ENCODE measurements at regions not wholly inside any gene's neighbourhood (a gene's known extent, or its start where the extent isn't known, plus 50 kb on each side); places are given as distances from the start of the nearest gene placed in this dataset.

- H3K4me2 ChIP-seq (ENCODE audit: extremely low read depth, insufficient read depth, low read length) = no peak overlapping the region
- TF ChIP-seq, protein P1, sequence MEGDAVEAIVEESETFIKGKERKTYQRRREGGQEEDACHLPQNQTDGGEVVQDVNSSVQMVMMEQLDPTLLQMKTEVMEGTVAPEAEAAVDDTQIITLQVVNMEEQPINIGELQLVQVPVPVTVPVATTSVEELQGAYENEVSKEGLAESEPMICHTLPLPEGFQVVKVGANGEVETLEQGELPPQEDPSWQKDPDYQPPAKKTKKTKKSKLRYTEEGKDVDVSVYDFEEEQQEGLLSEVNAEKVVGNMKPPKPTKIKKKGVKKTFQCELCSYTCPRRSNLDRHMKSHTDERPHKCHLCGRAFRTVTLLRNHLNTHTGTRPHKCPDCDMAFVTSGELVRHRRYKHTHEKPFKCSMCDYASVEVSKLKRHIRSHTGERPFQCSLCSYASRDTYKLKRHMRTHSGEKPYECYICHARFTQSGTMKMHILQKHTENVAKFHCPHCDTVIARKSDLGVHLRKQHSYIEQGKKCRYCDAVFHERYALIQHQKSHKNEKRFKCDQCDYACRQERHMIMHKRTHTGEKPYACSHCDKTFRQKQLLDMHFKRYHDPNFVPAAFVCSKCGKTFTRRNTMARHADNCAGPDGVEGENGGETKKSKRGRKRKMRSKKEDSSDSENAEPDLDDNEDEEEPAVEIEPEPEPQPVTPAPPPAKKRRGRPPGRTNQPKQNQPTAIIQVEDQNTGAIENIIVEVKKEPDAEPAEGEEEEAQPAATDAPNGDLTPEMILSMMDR (conservative IDR thresholded peaks at IDR 0.05 in 1 of 2, IDR thresholded peaks at IDR 0.05 in 1 of 2; ENCODE audit: low read depth in 1 of 2, low read length in 2 of 2) = no peak
- no peak for TF ChIP-seq EZH2 (IDR thresholded peaks at IDR 0.05; ENCODE audit: low read length, missing control alignments)
- H3K27me3 ChIP-seq (ENCODE audit: control insufficient read depth, insufficient read depth, low read length) = no peaks in the 10 kb centered on the region
- no peaks in the 10 kb centered on the region for H3K79me2 ChIP-seq (ENCODE audit: control insufficient read depth, insufficient read depth, low read length)
- DNase-seq (ENCODE audit: low read depth in 2 of 2) = no peak
- no peaks in the 10 kb centered on the region for H4K20me1 ChIP-seq (ENCODE audit: control insufficient read depth, extremely low read depth, insufficient read depth, low read length)
- H3K4me1 ChIP-seq (ENCODE audit: control insufficient read depth, extremely low read depth, insufficient read depth, low read length) = no peaks in the 10 kb centered on the region
- H3K9ac ChIP-seq (ENCODE audit: insufficient read depth, low read length) = no peak overlapping the region
- no peak overlapping the region for H3K4me3 ChIP-seq (replicated peaks in 1 of 4; ENCODE audit: control extremely low read depth in 1 of 4, insufficient read depth in 1 of 4, low read depth in 3 of 4, low read length in 4 of 4)
- H2AFZ ChIP-seq (ENCODE audit: low read length) = no peak overlapping the region
- H3K9me3 ChIP-seq (ENCODE audit: control insufficient read depth, insufficient read depth, low read depth, low read length) = no peaks in the 10 kb centered on the region
- no peaks in the 10 kb centered on the region for H3K36me3 ChIP-seq (ENCODE audit: control insufficient read depth, insufficient read depth, low read length)
- H3K27ac ChIP-seq (ENCODE audit: insufficient read depth, low read length) = no peak overlapping the region
Observed at GRCh38 chr15:96495386-96495785, 164.9 kb downstream of the NR2F2 start.

- Histone ChIP-seq H3K79me2 (ENCODE audit: control insufficient read depth, insufficient read depth, low read length) (no peaks in the 10 kb centered on the region), H4K20me1 (ENCODE audit: control insufficient read depth, extremely low read depth, insufficient read depth, low read length) (no peaks in the 10 kb centered on the region), H2AFZ (ENCODE audit: low read length) (no peak overlapping the region), H3K4me3 (replicated peaks in 1 of 4; ENCODE audit: control extremely low read depth in 1 of 4, insufficient read depth in 1 of 4, low read depth in 3 of 4, low read length in 4 of 4) (no peak overlapping the region), H3K36me3 (ENCODE audit: control insufficient read depth, insufficient read depth, low read length) (no peaks in the 10 kb centered on the region), H3K4me2 (ENCODE audit: extremely low read depth, insufficient read depth, low read length) (no peak overlapping the region), H3K4me1 (ENCODE audit: control insufficient read depth, extremely low read depth, insufficient read depth, low read length) (no peaks in the 10 kb centered on the region), H3K9ac (ENCODE audit: insufficient read depth, low read length) (no peak overlapping the region), H3K27me3 (ENCODE audit: control insufficient read depth, insufficient read depth, low read length) (no peaks in the 10 kb centered on the region), H3K9me3 (ENCODE audit: control insufficient read depth, insufficient read depth, low read depth, low read length) (no peaks in the 10 kb centered on the region), H3K27ac (ENCODE audit: insufficient read depth, low read length) (no peak overlapping the region)
- DNase-seq (ENCODE audit: low read depth in 2 of 2) = no peak
- TF ChIP-seq, protein P1 (conservative IDR thresholded peaks at IDR 0.05 in 1 of 2, IDR thresholded peaks at IDR 0.05 in 1 of 2; ENCODE audit: low read depth in 1 of 2, low read length in 2 of 2) = no peak
- no peak for TF ChIP-seq EZH2 (IDR thresholded peaks at IDR 0.05; ENCODE audit: low read length, missing control alignments)
Observed at GRCh38 chr15:96497951-96498350, 167.5 kb downstream of the NR2F2 start.

DNA sequence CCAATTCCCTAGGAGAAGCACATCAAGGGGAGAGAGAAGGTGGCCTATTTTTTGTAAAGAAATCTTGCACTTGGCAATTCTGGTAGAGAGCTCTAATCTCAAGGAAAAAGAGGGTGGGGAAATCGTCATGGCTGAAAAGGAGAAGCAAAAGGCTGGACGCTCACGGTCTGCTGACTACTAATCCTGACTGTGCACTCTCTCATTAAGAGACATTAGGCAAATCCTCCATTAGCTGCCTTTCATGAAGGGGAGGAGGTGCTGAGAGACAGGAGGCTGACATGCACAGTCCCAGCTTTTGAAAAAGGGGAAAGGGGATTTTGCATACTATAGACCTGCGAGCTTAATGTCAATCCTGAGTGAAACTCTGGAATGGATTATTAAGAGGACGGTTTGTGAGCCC is 170.0 kb downstream of the NR2F2 start:
- Histone ChIP-seq H4K20me1 (ENCODE audit: control insufficient read depth, extremely low read depth, insufficient read depth, low read length) (no peaks in the 10 kb centered on the region), H3K36me3 (ENCODE audit: control insufficient read depth, insufficient read depth, low read length) (no peaks in the 10 kb centered on the region), H3K9me3 (ENCODE audit: control insufficient read depth, insufficient read depth, low read depth, low read length) (no peaks in the 10 kb centered on the region), H3K79me2 (ENCODE audit: control insufficient read depth, insufficient read depth, low read length) (no peaks in the 10 kb centered on the region), H2AFZ (ENCODE audit: low read length) (no peak overlapping the region), H3K4me2 (ENCODE audit: extremely low read depth, insufficient read depth, low read length) (no peak overlapping the region), H3K4me3 (replicated peaks in 1 of 4; ENCODE audit: control extremely low read depth in 1 of 4, insufficient read depth in 1 of 4, low read depth in 3 of 4, low read length in 4 of 4) (no peak overlapping the region), H3K27ac (ENCODE audit: insufficient read depth, low read length) (no peak overlapping the region), H3K9ac (ENCODE audit: insufficient read depth, low read length) (no peak overlapping the region), H3K27me3 (ENCODE audit: control insufficient read depth, insufficient read depth, low read length) (no peaks in the 10 kb centered on the region), H3K4me1 (ENCODE audit: control insufficient read depth, extremely low read depth, insufficient read depth, low read length) (no peaks in the 10 kb centered on the region)
- no peak for DNase-seq (ENCODE audit: low read depth in 2 of 2)
- TF ChIP-seq, protein P1 (conservative IDR thresholded peaks at IDR 0.05 in 1 of 2, IDR thresholded peaks at IDR 0.05 in 1 of 2; ENCODE audit: low read depth in 1 of 2, low read length in 2 of 2) = no peak
- TF ChIP-seq EZH2 (IDR thresholded peaks at IDR 0.05; ENCODE audit: low read length, missing control alignments) = no peak

Data from fibroblast of lung (primary cell).